HCT116 (cell line): ENCODE measurements at regions not wholly inside any gene's neighbourhood (a gene's known extent, or its start where the extent isn't known, plus 50 kb on each side); places are given as distances from the start of the nearest gene placed in this dataset.

Experiments
- ATAC-seq: fragments of 200-7000 bp; cut with Tn5 transposase; 2 replicates; pipeline ENCODE4 v1.9.1; 2020; ENCODE audit warnings: mild to moderate bottlenecking, moderate library complexity
- BruUV-seq: library from RNA; stranded (reverse); fragments of 400-500 nt; replicated peaks from 2 replicates; lab custom pipeline; 2021; lab: Mats Ljungman, UMichigan
- CTCF ChIA-PET: fragments of 300-600 bp; sonication (Branson Sonifier 250); formaldehyde crosslinking; loops from one replicate; lab custom pipeline; 2021; ENCODE audit warnings: antibody characterized with exemption; lab: Charles Lee
- POLR2A ChIA-PET: fragments of 300-600, 350-600 bp; sonication (Branson Sonifier 250); formaldehyde crosslinking; loops from one replicate; lab custom pipeline; 2021; ENCODE audit warnings: antibody characterized with exemption; lab: Charles Lee
- RAD21 ChIA-PET, 2 experiments: fragments of 300-600 bp; sonication (Branson Sonifier 250); formaldehyde crosslinking; loops; one replicate each; lab custom pipeline; 2023; ENCODE audit warnings: low total read pairs in 2 of 2; ENCODE audit not compliant: uncharacterized antibody in 2 of 2, unreplicated experiment in 2 of 2, low non-redundant PET in 1 of 2; lab: Charles Lee
- DNase-seq: peaks from one replicate; pipeline ENCODE4 v3.0.0-alpha.2; 2010; ENCODE audit warnings: low read depth, low spot score
- H2AFZ ChIP-seq: fragments of 200-600 bp; shearing (Covaris generic), sonication (generic); 2 replicates; pipeline ENCODE4 v1.6.1; 2017; ENCODE audit warnings: low read depth, mixed run types, mixed read lengths, antibody characterized with exemption, low read length; ENCODE audit not compliant: poor library complexity, severe bottlenecking
- H3K27ac ChIP-seq: 2 replicates; pipeline ENCODE4 v1.5.1; 2012; ENCODE audit warnings: low read depth, low read length
- H3K27me3 ChIP-seq: fragments of 200-600 bp; sonication (generic); 2 replicates; pipeline ENCODE4 v1.6.1; 2016; ENCODE audit warnings: mixed run types, low read length, mixed read lengths; ENCODE audit not compliant: insufficient read depth
- H3K36me3 ChIP-seq, 2 experiments: fragments of 200-500 bp in 1 of 2; fragments of 200-600 bp in 1 of 2; sonication (Bioruptor generic) in 1 of 2; sonication (generic) in 1 of 2; 2 replicates each; pipeline versions ENCODE4 v1.5.1 to v1.6.1; 2014 to 2016; ENCODE audit warnings: low read length in 2 of 2, inconsistent platforms in 1 of 2, mixed read lengths in 1 of 2, mixed run types in 1 of 2; ENCODE audit not compliant: insufficient read depth in 2 of 2, control insufficient read depth in 1 of 2
- H3K4me1 ChIP-seq, 2 experiments: fragments of 200-600 bp in 1 of 2; sonication (generic) in 1 of 2; 2 replicates each; pipeline versions ENCODE4 v1.5.1 to v1.6.1; 2012 to 2017; ENCODE audit warnings: low read length in 2 of 2, inconsistent platforms in 1 of 2, mild to moderate bottlenecking in 1 of 2, mixed read lengths in 1 of 2, mixed run types in 1 of 2, moderate library complexity in 1 of 2; ENCODE audit not compliant: insufficient read depth in 2 of 2, control insufficient read depth in 1 of 2
- H3K4me2 ChIP-seq: fragments of 200-600 bp; sonication (generic); 2 replicates; pipeline ENCODE4 v1.6.1; 2017; ENCODE audit warnings: mixed run types, low read length, mixed read lengths
- H3K4me3 ChIP-seq, 2 experiments: fragments of 200-600 bp in 1 of 2; sonication (generic) in 1 of 2; replicated peaks in 1 of 2; 2 replicates each; pipeline ENCODE4 v1.5.1; 2011 to 2016; ENCODE audit warnings: low read length in 2 of 2, control low read depth in 1 of 2, low read depth in 1 of 2, mild to moderate bottlenecking in 1 of 2, mixed read lengths in 1 of 2, mixed run types in 1 of 2
- H3K79me2 ChIP-seq: fragments of 200-600 bp; sonication (generic); 2 replicates; pipeline ENCODE4 v1.6.1; 2017; ENCODE audit warnings: mild to moderate bottlenecking, mixed run types, low read length, moderate library complexity, mixed read lengths; ENCODE audit not compliant: insufficient read depth
- H3K9ac ChIP-seq: fragments of 200-600 bp; sonication (generic); 2 replicates; pipeline ENCODE4 v1.6.1; 2016; ENCODE audit warnings: low read length, mixed read lengths
- H3K9me2 ChIP-seq: fragments of 200-600 bp; sonication (generic), shearing (Covaris generic); 2 replicates; pipeline ENCODE4 v1.6.1; 2017; ENCODE audit warnings: mixed run types, mild to moderate bottlenecking, moderate library complexity; ENCODE audit not compliant: insufficient read depth
- H3K9me3 ChIP-seq, 2 experiments: fragments of 200-500 bp in 1 of 2; fragments of 200-600 bp in 1 of 2; sonication (Bioruptor generic) in 1 of 2; sonication (generic) in 1 of 2; 2 replicates each; pipeline ENCODE4 v1.6.1; 2014 to 2017; ENCODE audit warnings: low read length in 2 of 2, mixed read lengths in 2 of 2, inconsistent platforms in 1 of 2, low read depth in 1 of 2, mild to moderate bottlenecking in 1 of 2, mixed run types in 1 of 2, moderate library complexity in 1 of 2; ENCODE audit not compliant: control insufficient read depth in 1 of 2, insufficient read depth in 1 of 2
- H4K20me1 ChIP-seq: fragments of 200-600 bp; sonication (generic), shearing (Covaris generic); 2 replicates; pipeline ENCODE4 v1.6.1; 2017; ENCODE audit warnings: mixed run types, mild to moderate bottlenecking, moderate library complexity; ENCODE audit not compliant: insufficient read depth
- CBX3 ChIP-seq: IDR thresholded peaks from 2 replicates; pipeline ENCODE4 v1.6.1; 2012; ENCODE audit warnings: low read depth
- CEBPB ChIP-seq: IDR thresholded peaks from 2 replicates; pipeline ENCODE4 v1.6.1; 2012; ENCODE audit warnings: low read depth
- CTCF ChIP-seq, 3 experiments: fragments of 200-600 bp in 1 of 3; sonication (generic) in 1 of 3; IDR thresholded peaks in 2 of 3; conservative IDR thresholded peaks in 1 of 3; 2 replicates each; pipeline ENCODE4 v1.5.1; 2012 to 2017; ENCODE audit warnings: low read depth in 2 of 3, low read length in 2 of 3, antibody characterized with exemption in 1 of 3, borderline replicate concordance in 1 of 3, control low read depth in 1 of 3, mild to moderate bottlenecking in 1 of 3, mixed read lengths in 1 of 3, mixed run types in 1 of 3, moderate library complexity in 1 of 3; ENCODE audit not compliant: insufficient read depth in 1 of 3
- EGR1 ChIP-seq: IDR thresholded peaks from 2 replicates; pipeline ENCODE4 v1.6.1; 2012; ENCODE audit warnings: low read depth
- ELF1 ChIP-seq: IDR thresholded peaks from 2 replicates; pipeline ENCODE4 v1.6.1; 2012; ENCODE audit warnings: low read depth, borderline replicate concordance
- EZH2 ChIP-seq: fragments of 200-600 bp; sonication (generic); IDR thresholded peaks from 2 replicates; pipeline ENCODE4 v1.6.1; 2017; ENCODE audit warnings: antibody characterized with exemption, mixed run types
- EZH2phosphoT487 ChIP-seq: fragments of 200-600 bp; IDR thresholded peaks from 2 replicates; pipeline ENCODE4 v1.6.1; 2018; ENCODE audit warnings: antibody characterized with exemption, borderline replicate concordance
- JUND ChIP-seq: IDR thresholded peaks from 2 replicates; pipeline ENCODE4 v1.6.1; 2012
- MAX ChIP-seq: IDR thresholded peaks from 2 replicates; pipeline ENCODE4 v1.6.1; 2012
- POLR2A ChIP-seq: IDR thresholded peaks from 2 replicates; pipeline ENCODE4 v1.7.0; 2011; ENCODE audit warnings: borderline replicate concordance; ENCODE audit not compliant: insufficient read depth, insufficient read length; ENCODE audit errors: extremely low read depth
- RAD21 ChIP-seq: IDR thresholded peaks from 2 replicates; pipeline ENCODE4 v1.6.1; 2012; ENCODE audit warnings: low read depth, mild to moderate bottlenecking
- SP1 ChIP-seq: IDR thresholded peaks from 2 replicates; pipeline ENCODE4 v1.6.1; 2012; ENCODE audit warnings: low read depth
- SRF ChIP-seq: IDR thresholded peaks from 2 replicates; pipeline ENCODE4 v1.6.1; 2012; ENCODE audit warnings: low read depth
- TCF7L2 ChIP-seq: IDR thresholded peaks from 2 replicates; pipeline ENCODE4 v1.7.0; 2011; ENCODE audit warnings: borderline replicate concordance, inconsistent platforms; ENCODE audit not compliant: insufficient read depth, insufficient read length; ENCODE audit errors: extremely low read depth
- ZBTB33 ChIP-seq: IDR thresholded peaks from 2 replicates; pipeline ENCODE4 v1.6.1; 2011; ENCODE audit warnings: mild to moderate bottlenecking, low read length, moderate library complexity; ENCODE audit not compliant: insufficient replicate concordance; ENCODE audit errors: extremely low read depth
- ZFX ChIP-seq: fragments of 450-650 bp; IDR thresholded peaks from 2 replicates; pipeline ENCODE4 v1.6.1; 2017
- ZNF274 ChIP-seq: fragments of 200-500 bp; sonication (Bioruptor generic); IDR thresholded peaks from 2 replicates; pipeline ENCODE4 v1.6.1; 2014; ENCODE audit warnings: mild to moderate bottlenecking, low read depth, low read length, inconsistent platforms
- intact Hi-C: fragments of 100-400 bp; cut with micrococcal nuclease; formaldehyde crosslinking; loops from 2 replicates; pipeline ENCODE4 v1.10.0; 2022

- H3K4me1 ChIP-seq: no peaks in the 10 kb centered on the region
- H3K9me3 ChIP-seq: no peaks in the 10 kb centered on the region
- no peak for DNase-seq
- H3K9ac ChIP-seq: no peak overlapping the region
- no peaks in the 10 kb centered on the region for H3K27me3 ChIP-seq
- no peak overlapping the region for H3K4me2 ChIP-seq
- no peaks in the 10 kb centered on the region for H3K9me2 ChIP-seq
- no peak overlapping the region for H2AFZ ChIP-seq
- no peak overlapping the region for H3K4me3 ChIP-seq
- no peaks in the 10 kb centered on the region for H3K36me3 ChIP-seq
- ChIA-PET POLR2A (no interaction called here), RAD21 (no interaction called here), CTCF (no interaction called here)
- no peaks in the 10 kb centered on the region for H3K79me2 ChIP-seq
- H3K27ac ChIP-seq: no peak overlapping the region
- intact Hi-C loops: no loop called here
- no TSS peak for BruUV-seq
- H4K20me1 ChIP-seq: no peaks in the 10 kb centered on the region
- no peak for TF ChIP-seq EZH2phosphoT487
- no peak for TF ChIP-seq MAX
- no peak for TF ChIP-seq ZFX
- TF ChIP-seq EGR1: no peak
- TF ChIP-seq CBX3: no peak
- no peak for TF ChIP-seq ELF1
- no peak for TF ChIP-seq RAD21
- no peak for TF ChIP-seq EZH2
- ATAC-seq: no peak
Measured at GRCh38 chrX:150258176-150258425, 105.0 kb upstream of the MAMLD1 start.

GRCh38 chrX:150258463-150259430 lies 104.4 kb upstream of the MAMLD1 start:
- H3K9me2 ChIP-seq: no peaks in the 10 kb centered on the region
- DNase-seq (no peak), ATAC-seq (no peak)
- H3K36me3 ChIP-seq: no peaks in the 10 kb centered on the region
- H4K20me1 ChIP-seq: no peaks in the 10 kb centered on the region
- intact Hi-C loops: no loop called here
- no peaks in the 10 kb centered on the region for H3K79me2 ChIP-seq
- no peaks in the 10 kb centered on the region for H3K4me1 ChIP-seq
- BruUV-seq: no TSS peak
- no peaks in the 10 kb centered on the region for H3K9me3 ChIP-seq
- no peak overlapping the region for H3K27ac ChIP-seq
- no peak overlapping the region for H3K4me2 ChIP-seq
- no peak overlapping the region for H3K4me3 ChIP-seq
- H2AFZ ChIP-seq: no peak overlapping the region
- ChIA-PET RAD21 (no interaction called here), POLR2A (no interaction called here), CTCF (no interaction called here)
- H3K27me3 ChIP-seq: no peaks in the 10 kb centered on the region
- no peak overlapping the region for H3K9ac ChIP-seq
- TF ChIP-seq POLR2A: no peak
- no peak for TF ChIP-seq ZNF274
- no peak for TF ChIP-seq RAD21
- TF ChIP-seq ELF1: no peak
- TF ChIP-seq EZH2phosphoT487: no peak
- TF ChIP-seq SRF: no peak
- no peak for TF ChIP-seq CTCF (IDR thresholded peaks at IDR 0.05 in 2 of 3, conservative IDR thresholded peaks at IDR 0.05 in 1 of 3; ENCODE audit: borderline replicate concordance in 1 of 3, insufficient read depth in 1 of 3, low read depth in 2 of 3, low read length in 2 of 3)
- no peak for TF ChIP-seq ZBTB33
- no peak for TF ChIP-seq CEBPB
- TF ChIP-seq JUND: no peak
- no peak for TF ChIP-seq MAX
- TF ChIP-seq TCF7L2: no peak
- TF ChIP-seq ZFX: no peak
- TF ChIP-seq SP1: no peak
